ENCODE measurements at regions not wholly inside any gene's neighbourhood (a gene's known extent, or its start where the extent isn't known, plus 50 kb on each side); places are given as distances from the start of the nearest gene placed in this dataset.

DNA sequence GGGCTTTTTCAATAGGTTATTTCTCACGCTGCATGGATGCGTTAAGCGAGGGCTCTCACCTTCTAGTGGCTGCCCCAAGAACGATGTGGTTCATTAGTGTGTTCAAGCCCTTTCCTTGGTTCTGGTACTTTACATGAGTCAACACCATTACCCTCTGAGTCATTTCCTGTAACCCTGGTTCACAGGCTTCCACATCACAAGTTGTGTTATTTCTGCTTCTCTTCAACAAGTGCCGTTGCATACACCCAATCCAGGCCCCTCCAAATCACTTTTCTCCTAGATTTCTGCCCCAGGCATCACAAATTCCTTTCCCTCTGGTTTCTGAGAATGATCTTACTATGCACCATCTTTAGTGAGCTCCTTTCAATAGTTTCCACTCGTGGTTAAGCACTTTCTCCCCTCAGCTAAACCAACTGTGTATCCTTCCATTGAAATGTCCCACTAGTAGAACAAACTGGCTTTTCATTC is 69.5 kb upstream of the RAD23B start:
- no peak for DNase-seq

DNA sequence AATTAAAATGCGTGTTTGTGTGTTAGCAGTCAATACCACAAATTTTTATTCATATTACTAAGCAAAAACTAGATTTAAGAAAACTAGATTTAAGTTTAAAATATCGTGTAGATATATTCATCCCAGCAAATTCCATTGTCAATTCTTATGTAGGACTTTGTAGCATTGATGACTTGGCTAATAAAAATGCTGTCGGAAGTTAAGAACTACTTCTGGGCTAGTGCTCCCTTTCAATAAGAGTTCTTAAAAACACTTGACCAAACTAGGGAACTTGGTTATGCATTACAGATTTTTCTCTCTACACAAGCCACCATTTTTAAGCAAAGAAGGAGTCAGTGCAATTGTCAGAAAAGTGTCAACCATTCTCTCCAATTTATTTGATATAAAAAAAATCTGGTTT is 68.7 kb upstream of the RAD23B start:
- DNase-seq = no peak

GRCh38 chr9:107214915-107215314 is 68.2 kb upstream of the RAD23B start:
- DNase-seq = no peak

GRCh38 chr9:107215381-107215780 is 67.7 kb upstream of the RAD23B start:
- DNase-seq = no peak

GRCh38 chr9:107216329-107216728 is 66.8 kb upstream of the RAD23B start:
- no peak for DNase-seq

- DNase-seq = no peak
These were observed 64.1 kb upstream of the RAD23B start for GRCh38 chr9:107218829-107219485.

DNA sequence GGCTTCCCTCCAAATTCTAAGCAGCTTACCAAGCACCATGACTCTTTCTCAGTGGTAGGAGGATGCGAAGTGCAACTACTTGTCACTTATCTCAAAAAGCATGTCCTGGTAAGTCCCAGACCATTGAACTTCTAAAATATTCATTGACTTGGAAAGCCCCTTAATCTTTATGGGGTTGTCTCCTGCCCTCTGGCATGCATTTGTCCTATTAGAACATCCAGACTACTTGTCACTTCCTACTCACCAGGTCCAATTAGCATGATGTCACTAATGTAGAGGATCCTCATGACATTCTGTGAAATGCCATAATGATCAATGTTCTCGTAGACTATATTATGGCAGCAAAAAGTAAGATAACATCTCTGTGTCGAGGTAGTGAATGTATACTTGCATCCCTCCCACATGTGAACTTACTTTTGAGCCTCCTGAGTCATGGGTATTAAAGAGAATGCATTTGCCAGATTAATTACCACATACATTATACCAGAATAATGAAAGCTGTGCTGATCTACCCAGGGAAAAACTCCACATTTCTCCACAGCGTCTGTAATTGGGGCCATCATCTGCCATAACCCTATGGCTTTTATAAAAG is 63.5 kb upstream of the RAD23B start:
- DNase-seq = no peak

GRCh38 chr9:107221321-107221720 is 61.8 kb upstream of the RAD23B start:
- no peak for DNase-seq

GRCh38 chr9:107222020-107222522 is 61.0 kb upstream of the RAD23B start:
- no peak for DNase-seq

- no peak for DNase-seq
These were observed 59.7 kb upstream of the RAD23B start for GRCh38 chr9:107223381-107223780.

DNA sequence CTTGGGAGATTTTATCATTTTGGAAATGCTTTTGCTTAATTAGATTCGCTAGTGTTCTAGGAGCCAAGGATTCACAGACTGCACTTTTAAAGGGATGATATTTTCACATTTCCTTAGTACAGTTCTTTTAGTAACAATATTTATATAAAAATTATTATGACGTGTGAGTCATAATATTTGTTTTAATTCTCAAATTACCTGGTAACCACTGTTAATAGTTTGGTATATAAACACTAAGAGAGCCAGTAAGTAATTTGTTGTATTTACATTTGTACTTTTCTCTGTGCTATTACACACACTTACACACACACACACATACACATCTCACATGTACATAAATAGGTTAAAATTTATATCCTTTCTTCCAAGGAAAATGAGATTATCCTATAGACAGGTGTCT is 58.8 kb upstream of the RAD23B start:
- DNase-seq = no peak

GRCh38 chr9:107226421-107226820 is 56.7 kb upstream of the RAD23B start:
- no peak for DNase-seq

- no peak for DNase-seq
These were observed 55.3 kb upstream of the RAD23B start for GRCh38 chr9:107227774-107228173.

GRCh38 chr9:107228496-107229039 is 54.5 kb upstream of the RAD23B start:
- DNase-seq = peak; percentile 51

GRCh38 chr9:107229241-107229741 is 53.8 kb upstream of the RAD23B start:
- no peak for DNase-seq

Measured in NCI-H2227 treated with DMSO at 0.1 percent for 48 hours (cell line).